ENCODE measurements at regions not wholly inside any gene's neighbourhood (a gene's known extent, or its start where the extent isn't known, plus 50 kb on each side); places are given as distances from the start of the nearest gene placed in this dataset.
"Not testable (repeated sequence)": the region's sequence is repeated elsewhere in the genome, so short reads cannot be mapped to it uniquely, and the experiment has no call there.

DNA sequence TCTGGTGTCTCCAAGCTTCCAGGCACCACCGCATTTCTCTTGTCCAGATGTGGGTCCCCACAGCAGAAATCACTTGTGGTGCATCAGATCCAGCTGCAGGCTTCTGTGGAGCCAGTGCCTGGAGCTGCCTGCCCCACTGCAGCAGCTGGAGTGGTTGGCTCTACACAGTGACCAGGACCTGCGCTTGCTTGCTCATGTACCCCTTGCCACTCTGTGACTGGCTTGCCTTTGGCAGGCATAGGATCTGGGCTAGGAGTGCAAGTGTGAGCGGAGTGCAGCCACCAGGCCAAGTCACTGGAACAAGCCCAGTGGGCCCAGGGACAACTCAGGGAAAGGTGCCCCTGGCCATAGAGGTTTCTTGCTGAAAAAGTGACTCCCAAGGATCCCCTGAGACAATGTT lies 1400.0 kb upstream of the ALCAM start:
- DNase-seq (ENCODE audit: low spot score) = no peak
- Mint-ChIP-seq H3K4me1 (ENCODE audit: low read depth) (no peaks in the 10 kb centered on the region), H3K27me3 (ENCODE audit: insufficient read depth) (no peaks in the 10 kb centered on the region), H3K27ac (no peak overlapping the region), H3K36me3 (ENCODE audit: low read depth) (no peaks in the 10 kb centered on the region), H3K4me3 (no peak overlapping the region), H3K9me3 (peaks cover 3% of the 10 kb centered on the region)
- intact Hi-C loops (cut with micrococcal nuclease) = no loop called here

DNA sequence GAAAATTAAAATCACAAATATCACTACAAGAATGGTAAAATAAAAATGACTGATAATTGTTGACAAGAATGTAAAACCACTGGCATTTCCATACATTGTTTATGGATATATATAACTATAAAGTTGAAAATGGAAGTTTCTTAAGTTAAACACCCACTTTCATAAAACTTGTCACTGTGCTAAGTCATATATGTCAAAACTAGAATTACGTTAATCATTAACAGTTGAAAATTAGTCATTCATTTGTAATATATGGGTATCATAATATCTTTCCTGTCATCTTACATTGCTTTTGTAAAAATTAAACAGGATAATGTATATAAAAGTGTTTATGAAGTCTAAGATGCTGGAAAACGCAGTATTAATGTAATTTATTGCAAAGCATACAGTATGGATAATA lies 1398.6 kb upstream of the ALCAM start:
- H3K36me3 Mint-ChIP-seq (ENCODE audit: low read depth) = no peaks in the 10 kb centered on the region
- H3K4me1 Mint-ChIP-seq (ENCODE audit: low read depth) = no peaks in the 10 kb centered on the region
- H3K4me3 Mint-ChIP-seq = no peak overlapping the region
- DNase-seq (ENCODE audit: low spot score) = no peak
- H3K27me3 Mint-ChIP-seq (ENCODE audit: insufficient read depth) = no peaks in the 10 kb centered on the region
- H3K9me3 Mint-ChIP-seq = peaks cover 3% of the 10 kb centered on the region
- no peak overlapping the region for H3K27ac Mint-ChIP-seq
- intact Hi-C loops (cut with micrococcal nuclease) = no loop called here

GRCh38 chr3:103968751-103969150 lies 1398.0 kb upstream of the ALCAM start:
- H3K4me3 Mint-ChIP-seq = no peak overlapping the region
- H3K4me1 Mint-ChIP-seq (ENCODE audit: low read depth) = no peaks in the 10 kb centered on the region
- H3K27ac Mint-ChIP-seq = no peak overlapping the region
- intact Hi-C loops (cut with micrococcal nuclease) = no loop called here
- H3K27me3 Mint-ChIP-seq (ENCODE audit: insufficient read depth) = no peaks in the 10 kb centered on the region
- no peak for DNase-seq (ENCODE audit: low spot score)
- H3K9me3 Mint-ChIP-seq = peaks cover 3% of the 10 kb centered on the region
- no peaks in the 10 kb centered on the region for H3K36me3 Mint-ChIP-seq (ENCODE audit: low read depth)

GRCh38 chr3:103976931-103977339 lies 1389.8 kb upstream of the ALCAM start:
- H3K27ac Mint-ChIP-seq = no peak overlapping the region
- H3K4me1 Mint-ChIP-seq (ENCODE audit: low read depth) = no peaks in the 10 kb centered on the region
- H3K4me3 Mint-ChIP-seq = no peak overlapping the region
- no peaks in the 10 kb centered on the region for H3K27me3 Mint-ChIP-seq (ENCODE audit: insufficient read depth)
- no peak for DNase-seq (ENCODE audit: low spot score)
- intact Hi-C loops (cut with micrococcal nuclease) = no loop called here
- no peaks in the 10 kb centered on the region for H3K9me3 Mint-ChIP-seq
- no peaks in the 10 kb centered on the region for H3K36me3 Mint-ChIP-seq (ENCODE audit: low read depth)

DNA sequence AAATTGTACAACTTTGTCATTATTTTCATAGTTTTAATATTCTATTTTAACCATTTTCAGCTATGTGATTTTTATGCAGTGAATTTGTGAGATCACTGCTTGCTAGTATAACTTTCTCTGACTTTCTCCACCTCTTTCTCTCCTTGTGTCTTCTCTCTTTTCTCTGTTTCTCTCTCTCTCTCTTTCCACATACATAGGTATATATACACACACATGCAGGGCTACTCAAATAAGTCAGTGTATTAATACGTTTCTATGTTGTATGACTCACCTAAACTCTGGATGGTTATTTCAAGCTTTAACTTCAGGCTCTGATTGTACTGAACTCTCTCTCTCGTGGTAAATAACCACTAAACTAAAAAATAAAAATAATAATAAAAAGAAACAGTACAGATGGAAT lies 1389.3 kb upstream of the ALCAM start:
- no peaks in the 10 kb centered on the region for H3K9me3 Mint-ChIP-seq
- no peaks in the 10 kb centered on the region for H3K4me1 Mint-ChIP-seq (ENCODE audit: low read depth)
- no peaks in the 10 kb centered on the region for H3K27me3 Mint-ChIP-seq (ENCODE audit: insufficient read depth)
- no peak overlapping the region for H3K27ac Mint-ChIP-seq
- no peaks in the 10 kb centered on the region for H3K36me3 Mint-ChIP-seq (ENCODE audit: low read depth)
- intact Hi-C loops (cut with micrococcal nuclease) = no loop called here
- no peak overlapping the region for H3K4me3 Mint-ChIP-seq
- no peak for DNase-seq (ENCODE audit: low spot score)

- H3K4me1 Mint-ChIP-seq (ENCODE audit: low read depth) = no peaks in the 10 kb centered on the region
- H3K4me3 Mint-ChIP-seq = no peak overlapping the region
- no peak overlapping the region for H3K27ac Mint-ChIP-seq
- H3K27me3 Mint-ChIP-seq (ENCODE audit: insufficient read depth) = no peaks in the 10 kb centered on the region
- H3K9me3 Mint-ChIP-seq = no peaks in the 10 kb centered on the region
- no peak for DNase-seq (ENCODE audit: low spot score)
- no peaks in the 10 kb centered on the region for H3K36me3 Mint-ChIP-seq (ENCODE audit: low read depth)
- intact Hi-C loops (cut with micrococcal nuclease) = no loop called here
Measured at GRCh38 chr3:103991461-103992115, 1375.1 kb upstream of the ALCAM start.

DNA sequence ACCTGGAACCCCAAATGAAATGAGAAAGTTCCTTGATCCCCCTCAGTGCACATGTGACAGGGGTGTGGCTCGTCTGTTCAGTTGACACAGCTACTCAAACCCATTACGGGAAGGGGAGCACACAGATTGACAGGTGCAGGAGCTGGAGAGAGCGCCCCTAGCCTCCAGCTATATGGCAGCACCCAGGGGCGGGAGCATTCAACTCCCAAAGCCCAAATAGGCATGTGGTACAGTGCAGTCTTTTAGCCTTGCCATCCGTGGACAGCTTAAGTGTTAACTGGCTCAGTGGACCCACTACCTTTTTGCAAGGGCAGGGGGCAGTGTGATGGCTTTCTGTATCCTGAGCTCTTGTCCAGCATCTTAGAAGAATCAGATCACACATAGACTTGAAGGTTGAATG lies 1374.2 kb upstream of the ALCAM start:
- no peak for DNase-seq (ENCODE audit: low spot score)
- intact Hi-C loops (cut with micrococcal nuclease) = no loop called here
- Mint-ChIP-seq H3K4me1 (ENCODE audit: low read depth) (no peaks in the 10 kb centered on the region), H3K9me3 (no peaks in the 10 kb centered on the region), H3K27me3 (ENCODE audit: insufficient read depth) (no peaks in the 10 kb centered on the region), H3K4me3 (no peak overlapping the region), H3K36me3 (ENCODE audit: low read depth) (no peaks in the 10 kb centered on the region), H3K27ac (no peak overlapping the region)

DNA sequence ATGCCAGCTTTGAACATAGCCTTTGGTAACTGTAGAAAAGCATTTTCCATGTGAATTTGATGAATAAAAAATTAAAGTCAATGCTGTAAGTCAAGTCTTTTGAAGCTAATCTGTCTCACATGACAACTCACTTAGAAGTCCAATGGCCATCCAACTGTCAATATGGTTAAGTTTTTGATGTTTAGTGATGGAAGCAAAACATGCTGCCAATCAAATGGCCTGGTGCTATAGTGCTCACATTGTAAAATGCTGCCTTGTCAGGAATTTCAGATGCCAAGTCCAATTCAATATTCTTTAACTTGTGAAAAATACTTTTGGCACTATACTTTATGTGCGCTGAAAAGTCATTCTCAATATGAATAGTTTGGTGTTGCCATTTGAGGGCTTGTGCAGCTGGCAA lies 1361.8 kb upstream of the ALCAM start:
- Mint-ChIP-seq H3K36me3 (ENCODE audit: low read depth) (no peaks in the 10 kb centered on the region), H3K27me3 (ENCODE audit: insufficient read depth) (no peaks in the 10 kb centered on the region), H3K4me3 (no peak overlapping the region), H3K27ac (no peak overlapping the region), H3K4me1 (ENCODE audit: low read depth) (no peaks in the 10 kb centered on the region), H3K9me3 (no peaks in the 10 kb centered on the region)
- intact Hi-C loops (cut with micrococcal nuclease) = no loop called here
- DNase-seq (ENCODE audit: low spot score) = no peak

GRCh38 chr3:104005815-104006214 lies 1360.9 kb upstream of the ALCAM start:
- intact Hi-C loops (cut with micrococcal nuclease) = no loop called here
- H3K4me1 Mint-ChIP-seq (ENCODE audit: low read depth) = no peaks in the 10 kb centered on the region
- H3K4me3 Mint-ChIP-seq = no peak overlapping the region
- no peak overlapping the region for H3K27ac Mint-ChIP-seq
- no peaks in the 10 kb centered on the region for H3K36me3 Mint-ChIP-seq (ENCODE audit: low read depth)
- no peaks in the 10 kb centered on the region for H3K9me3 Mint-ChIP-seq
- DNase-seq (ENCODE audit: low spot score) = no peak
- no peaks in the 10 kb centered on the region for H3K27me3 Mint-ChIP-seq (ENCODE audit: insufficient read depth)

- intact Hi-C loops (cut with micrococcal nuclease) = no loop called here
- H3K4me1 Mint-ChIP-seq (ENCODE audit: low read depth) = no peaks in the 10 kb centered on the region
- no peaks in the 10 kb centered on the region for H3K27me3 Mint-ChIP-seq (ENCODE audit: insufficient read depth)
- no peak for DNase-seq (ENCODE audit: low spot score)
- H3K9me3 Mint-ChIP-seq = peaks cover 7% of the 10 kb centered on the region
- H3K27ac Mint-ChIP-seq = no peak overlapping the region
- no peaks in the 10 kb centered on the region for H3K36me3 Mint-ChIP-seq (ENCODE audit: low read depth)
- H3K4me3 Mint-ChIP-seq = no peak overlapping the region
Measured at GRCh38 chr3:104018541-104018940, 1348.2 kb upstream of the ALCAM start.

GRCh38 chr3:104031598-104031997 lies 1335.1 kb upstream of the ALCAM start:
- Mint-ChIP-seq H3K4me1 (ENCODE audit: low read depth) (no peaks in the 10 kb centered on the region), H3K27me3 (ENCODE audit: insufficient read depth) (no peaks in the 10 kb centered on the region), H3K27ac (no peak overlapping the region), H3K4me3 (no peak overlapping the region), H3K36me3 (ENCODE audit: low read depth) (no peaks in the 10 kb centered on the region), H3K9me3 (peaks cover 8% of the 10 kb centered on the region)
- intact Hi-C loops (cut with micrococcal nuclease) = no loop called here
- DNase-seq (ENCODE audit: low spot score) = no peak

- H3K4me3 Mint-ChIP-seq = no peak overlapping the region
- no peaks in the 10 kb centered on the region for H3K4me1 Mint-ChIP-seq (ENCODE audit: low read depth)
Measured at GRCh38 chr3:104032283-104032682, 1334.4 kb upstream of the ALCAM start.

GRCh38 chr3:104040896-104041295 lies 1325.8 kb upstream of the ALCAM start:
- no peak for DNase-seq (ENCODE audit: low spot score)
- intact Hi-C loops (cut with micrococcal nuclease) = no loop called here
- Mint-ChIP-seq H3K27me3 (ENCODE audit: insufficient read depth) (no peaks in the 10 kb centered on the region), H3K27ac (no peak overlapping the region), H3K36me3 (ENCODE audit: low read depth) (no peaks in the 10 kb centered on the region), H3K9me3 (no peaks in the 10 kb centered on the region), H3K4me1 (ENCODE audit: low read depth) (no peaks in the 10 kb centered on the region), H3K4me3 (no peak overlapping the region)

More at GRCh38 chr3:104032283-104032682, 1334.4 kb upstream of the ALCAM start:
- H3K36me3 Mint-ChIP-seq (ENCODE audit: low read depth) = no peaks in the 10 kb centered on the region
- intact Hi-C loops (cut with micrococcal nuclease) = no loop called here
- peaks cover 8% of the 10 kb centered on the region for H3K9me3 Mint-ChIP-seq
- H3K27ac Mint-ChIP-seq = no peak overlapping the region
- DNase-seq (ENCODE audit: low spot score) = no peak
- no peaks in the 10 kb centered on the region for H3K27me3 Mint-ChIP-seq (ENCODE audit: insufficient read depth)

DNA sequence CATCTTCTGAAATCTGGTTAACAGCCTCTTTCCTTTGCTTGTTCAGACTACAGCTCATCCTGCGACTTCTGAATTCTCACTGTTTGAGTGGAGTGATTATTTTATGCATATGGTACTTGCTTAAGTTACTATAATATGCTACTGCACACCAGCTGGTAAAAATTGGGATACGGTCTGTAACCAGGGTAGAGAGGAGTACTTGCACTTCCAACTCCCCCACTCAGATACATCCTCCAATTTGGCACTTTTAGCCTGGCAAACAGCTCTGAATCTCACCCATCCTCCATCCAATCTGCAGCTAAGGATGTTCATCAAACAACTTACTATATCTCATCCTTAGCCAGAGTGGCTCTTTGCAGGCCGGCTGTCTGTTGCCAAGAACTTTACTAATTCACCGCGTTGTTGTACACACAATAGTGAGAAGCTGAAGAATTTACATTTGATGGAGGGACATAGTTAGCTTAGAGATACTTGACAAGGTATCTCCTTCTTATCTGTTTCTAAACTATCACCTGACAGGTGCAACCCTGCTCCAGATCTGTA lies 1323.6 kb upstream of the ALCAM start:
- H3K27ac Mint-ChIP-seq; H3K36me3 Mint-ChIP-seq (ENCODE audit: low read depth); H3K4me3 Mint-ChIP-seq; intact Hi-C loops (cut with micrococcal nuclease); H3K27me3 Mint-ChIP-seq (ENCODE audit: insufficient read depth); H3K4me1 Mint-ChIP-seq (ENCODE audit: low read depth); DNase-seq (ENCODE audit: low spot score); H3K9me3 Mint-ChIP-seq: not testable (repeated sequence)
